HPDE6-E6E7 (cell line): ENCODE measurements at regions not wholly inside any gene's neighbourhood (a gene's known extent, or its start where the extent isn't known, plus 50 kb on each side); places are given as distances from the start of the nearest gene placed in this dataset.
"Not testable (repeated sequence)": the region's sequence is repeated elsewhere in the genome, so short reads cannot be mapped to it uniquely, and the experiment has no call there.

Experiments used
- DNase-seq: peaks from one replicate; pipeline ENCODE4 v3.0.0; 2011; ENCODE audit warnings: missing footprints; ENCODE audit errors: extremely low spot score

- no peak for DNase-seq
Measured at GRCh38 chr5:92179651-92180050, 796.5 kb upstream of the ARRDC3 start.

GRCh38 chr5:92177926-92178487 is 794.9 kb upstream of the ARRDC3 start:
- DNase-seq: no peak

GRCh38 chr5:92163906-92164305 is 780.8 kb upstream of the ARRDC3 start:
- DNase-seq: no peak

- no peak for DNase-seq
Measured at GRCh38 chr5:92147798-92148197, 764.7 kb upstream of the ARRDC3 start.

GRCh38 chr5:92147266-92147665 is 764.1 kb upstream of the ARRDC3 start:
- DNase-seq: no peak

GRCh38 chr5:92145852-92146251 is 762.7 kb upstream of the ARRDC3 start:
- no peak for DNase-seq

GRCh38 chr5:92144824-92145223 is 761.7 kb upstream of the ARRDC3 start:
- no peak for DNase-seq

GRCh38 chr5:92132294-92132908 is 749.3 kb upstream of the ARRDC3 start:
- DNase-seq: not testable (repeated sequence)

- no peak for DNase-seq
Measured at GRCh38 chr5:92126182-92126581, 743.1 kb upstream of the ARRDC3 start.

GRCh38 chr5:92119110-92119509 is 736.0 kb upstream of the ARRDC3 start:
- DNase-seq: no peak

- no peak for DNase-seq
Measured at GRCh38 chr5:92106808-92107207, 723.7 kb upstream of the ARRDC3 start.

- DNase-seq: no peak
Measured at GRCh38 chr5:92104126-92104525, 721.0 kb upstream of the ARRDC3 start.

- no peak for DNase-seq
Measured at GRCh38 chr5:92102313-92102712, 719.2 kb upstream of the ARRDC3 start.

GRCh38 chr5:92092239-92092638 is 709.1 kb upstream of the ARRDC3 start:
- DNase-seq: no peak

- no peak for DNase-seq
Measured at GRCh38 chr5:92086059-92086811, 703.1 kb upstream of the ARRDC3 start.

GRCh38 chr5:92081958-92082712 is 699.0 kb upstream of the ARRDC3 start:
- no peak for DNase-seq

GRCh38 chr5:92070786-92071185 is 687.7 kb upstream of the ARRDC3 start:
- no peak for DNase-seq

GRCh38 chr5:92064993-92065392 is 681.9 kb upstream of the ARRDC3 start:
- no peak for DNase-seq

GRCh38 chr5:92051741-92052140 is 668.6 kb upstream of the ARRDC3 start:
- no peak for DNase-seq

- DNase-seq: no peak
Measured at GRCh38 chr5:92050970-92051369, 667.9 kb upstream of the ARRDC3 start.

- no peak for DNase-seq
Measured at GRCh38 chr5:92041911-92042660, 659.0 kb upstream of the ARRDC3 start.

- no peak for DNase-seq
Measured at GRCh38 chr5:92041206-92041605, 658.1 kb upstream of the ARRDC3 start.
